DND-41 (cell line): ENCODE measurements at regions not wholly inside any gene's neighbourhood (a gene's known extent, or its start where the extent isn't known, plus 50 kb on each side); places are given as distances from the start of the nearest gene placed in this dataset.

ENCODE experiments used
- CTCF ChIP-seq: IDR thresholded peaks from 2 replicates; pipeline ENCODE4 v1.5.1; 2012; ENCODE audit warnings: borderline replicate concordance, low read length, moderate library complexity, mild to moderate bottlenecking; ENCODE audit not compliant: poor library complexity, severe bottlenecking; ENCODE audit errors: extremely low read depth
- EZH2 ChIP-seq: IDR thresholded peaks from 3 replicates; pipeline ENCODE4 v1.6.1; 2012; ENCODE audit warnings: borderline replicate concordance, low read depth, mild to moderate bottlenecking, moderate library complexity, low read length, inconsistent platforms; ENCODE audit not compliant: severe bottlenecking

- TF ChIP-seq CTCF (no peak), EZH2 (no peak)
Observed at GRCh38 chr12:19065871-19066270, 63.7 kb upstream of the PLEKHA5 start.
